Left ventricle myocardium inferior (tissue), 1 donor: ENCODE measurements at regions not wholly inside any gene's neighbourhood (a gene's known extent, or its start where the extent isn't known, plus 50 kb on each side); places are given as distances from the start of the nearest gene placed in this dataset.

Source experiments
- DNase-seq: peaks from one replicate; pipeline ENCODE4 v3.0.0-alpha.2; 2020
- H3K27ac ChIP-seq: fragments of 200-600 bp; replicated peaks from 2 replicates; pipeline ENCODE4 v1.8.0; 2021
- H3K27me3 ChIP-seq: fragments of 200-600 bp; 2 replicates; pipeline ENCODE4 v1.8.0; 2021; ENCODE audit warnings: low read depth
- H3K36me3 ChIP-seq: fragments of 200-600 bp; 2 replicates; pipeline ENCODE4 v1.8.0; 2021
- H3K4me1 ChIP-seq: fragments of 200-600 bp; 2 replicates; pipeline ENCODE4 v1.8.0; 2021
- H3K4me3 ChIP-seq: fragments of 200-600 bp; 2 replicates; pipeline ENCODE4 v1.8.0; 2021; ENCODE audit warnings: mild to moderate bottlenecking, moderate library complexity
- H3K9me3 ChIP-seq: fragments of 200-600 bp; replicated peaks from 2 replicates; pipeline ENCODE4 v1.8.0; 2021
- intact Hi-C: fragments of 100-400 bp; cut with micrococcal nuclease; formaldehyde crosslinking; loops from one replicate; pipeline ENCODE4 v1.11.0; 2022
- TF ChIP-seq, protein P1 (sequence below): fragments of 200-600 bp; IDR thresholded peaks from 2 replicates; pipeline ENCODE4 v1.8.0; 2021; ENCODE audit warnings: antibody characterized with exemption, mild to moderate bottlenecking, borderline replicate concordance
- donor health status: DM: no; HTN: yes; CAD: no; lungs with severe emphysema.

DNA sequence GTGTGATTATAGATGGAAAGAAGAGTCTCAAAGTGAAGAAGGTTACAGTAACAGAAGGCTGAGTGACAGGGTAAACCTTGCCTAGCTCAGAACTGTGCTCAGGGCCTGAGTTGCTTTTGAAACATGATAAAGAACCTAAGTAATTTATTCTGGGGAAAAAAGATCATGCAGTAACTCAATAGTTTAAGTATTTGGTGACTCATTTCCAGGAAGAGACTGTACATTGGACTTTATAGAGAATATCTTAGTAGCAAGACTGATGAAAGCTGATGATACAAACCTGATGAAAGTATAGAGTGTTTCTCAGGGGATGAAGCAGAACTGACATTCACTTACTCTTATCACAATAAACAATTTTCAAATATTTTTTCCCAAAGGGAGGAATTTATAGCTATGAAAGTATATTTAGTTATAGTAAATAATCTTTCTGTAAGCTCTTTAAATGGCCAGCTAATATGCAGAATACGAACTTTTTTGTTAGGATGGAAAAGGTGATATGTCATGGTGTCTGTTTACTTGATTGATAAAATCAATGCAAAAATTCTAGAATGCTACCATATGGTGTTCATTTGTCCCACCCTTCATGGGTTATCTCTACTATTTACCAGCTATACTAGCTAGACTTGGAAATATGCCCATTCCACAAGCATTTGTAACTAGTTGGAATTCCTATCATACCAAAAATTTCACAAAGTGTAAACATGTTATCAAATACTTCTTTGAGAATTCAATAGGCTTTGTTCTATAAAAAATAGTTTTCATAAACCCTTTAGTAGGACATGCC is 1265.5 kb upstream of the ACVR2A start:
- no peaks in the 10 kb centered on the region for H3K4me1 ChIP-seq
- H3K9me3 ChIP-seq = no peaks in the 10 kb centered on the region
- H3K36me3 ChIP-seq = no peaks in the 10 kb centered on the region
- TF ChIP-seq, protein P1, sequence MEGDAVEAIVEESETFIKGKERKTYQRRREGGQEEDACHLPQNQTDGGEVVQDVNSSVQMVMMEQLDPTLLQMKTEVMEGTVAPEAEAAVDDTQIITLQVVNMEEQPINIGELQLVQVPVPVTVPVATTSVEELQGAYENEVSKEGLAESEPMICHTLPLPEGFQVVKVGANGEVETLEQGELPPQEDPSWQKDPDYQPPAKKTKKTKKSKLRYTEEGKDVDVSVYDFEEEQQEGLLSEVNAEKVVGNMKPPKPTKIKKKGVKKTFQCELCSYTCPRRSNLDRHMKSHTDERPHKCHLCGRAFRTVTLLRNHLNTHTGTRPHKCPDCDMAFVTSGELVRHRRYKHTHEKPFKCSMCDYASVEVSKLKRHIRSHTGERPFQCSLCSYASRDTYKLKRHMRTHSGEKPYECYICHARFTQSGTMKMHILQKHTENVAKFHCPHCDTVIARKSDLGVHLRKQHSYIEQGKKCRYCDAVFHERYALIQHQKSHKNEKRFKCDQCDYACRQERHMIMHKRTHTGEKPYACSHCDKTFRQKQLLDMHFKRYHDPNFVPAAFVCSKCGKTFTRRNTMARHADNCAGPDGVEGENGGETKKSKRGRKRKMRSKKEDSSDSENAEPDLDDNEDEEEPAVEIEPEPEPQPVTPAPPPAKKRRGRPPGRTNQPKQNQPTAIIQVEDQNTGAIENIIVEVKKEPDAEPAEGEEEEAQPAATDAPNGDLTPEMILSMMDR = no peak
- H3K4me3 ChIP-seq = no peak overlapping the region
- no peak for DNase-seq
- intact Hi-C loops = no loop called here
- no peaks in the 10 kb centered on the region for H3K27me3 ChIP-seq
- H3K27ac ChIP-seq = no peak overlapping the region

DNA sequence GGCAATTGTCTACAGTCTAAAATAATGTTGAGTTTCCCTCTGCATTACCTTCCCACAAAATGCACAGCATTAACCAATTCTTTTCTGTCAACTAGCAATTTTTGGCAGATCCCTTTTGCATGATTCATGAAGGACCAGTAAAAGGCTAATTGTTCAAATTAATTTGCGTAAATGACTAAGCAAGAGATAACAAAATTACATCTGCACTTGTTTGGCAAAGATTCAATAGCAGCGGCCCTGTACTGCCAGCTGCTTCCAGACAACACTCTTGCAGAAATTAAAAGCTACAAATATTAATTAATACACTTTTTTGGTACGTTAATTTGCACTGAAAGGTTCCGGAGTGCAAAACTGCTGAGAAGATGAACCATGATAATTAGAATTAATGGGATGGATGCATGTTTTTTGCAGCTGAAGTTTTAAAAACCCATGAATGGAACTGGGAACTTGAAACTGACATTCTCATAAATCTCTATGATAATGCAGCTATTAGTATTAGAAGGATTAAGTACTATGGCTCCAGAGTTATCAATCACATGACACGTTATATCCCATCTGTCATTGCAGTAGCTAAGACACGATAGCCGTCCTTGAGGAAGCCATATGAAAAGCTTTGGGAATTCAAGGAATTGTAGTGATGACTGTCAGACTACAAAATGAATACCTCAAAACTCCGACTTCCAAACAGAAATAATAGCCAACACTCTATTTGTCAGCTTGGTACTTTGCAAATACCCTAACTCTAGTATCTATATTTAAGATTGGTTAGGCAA is 1268.3 kb upstream of the ACVR2A start:
- H3K36me3 ChIP-seq = no peaks in the 10 kb centered on the region
- no peaks in the 10 kb centered on the region for H3K27me3 ChIP-seq
- no peak overlapping the region for H3K27ac ChIP-seq
- no peak overlapping the region for H3K4me3 ChIP-seq
- TF ChIP-seq, protein P1 = no peak
- intact Hi-C loops = no loop called here
- DNase-seq = no peak
- no peaks in the 10 kb centered on the region for H3K4me1 ChIP-seq
- no peaks in the 10 kb centered on the region for H3K9me3 ChIP-seq

DNA sequence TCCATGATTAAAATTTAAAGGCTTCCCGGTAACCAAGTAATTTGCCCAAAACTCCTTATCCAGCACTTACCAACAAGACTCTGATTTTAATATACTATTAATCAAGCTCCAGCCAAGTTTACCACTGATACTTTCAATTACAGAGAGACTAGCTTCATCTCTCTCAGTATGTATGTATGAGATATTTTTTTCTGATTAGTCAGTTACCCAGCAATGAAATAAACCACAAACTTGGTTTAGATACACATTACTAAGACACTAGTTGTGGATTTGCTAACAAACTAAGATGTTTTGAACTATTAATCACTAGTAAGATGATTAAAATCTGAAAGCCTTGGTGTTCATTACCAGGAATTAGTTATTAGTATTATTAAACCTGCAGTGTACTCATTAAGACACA is 1272.2 kb upstream of the ACVR2A start:
- Histone ChIP-seq H3K4me3 (no peak overlapping the region), H3K36me3 (no peaks in the 10 kb centered on the region), H3K27ac (no peak overlapping the region), H3K9me3 (no peaks in the 10 kb centered on the region), H3K4me1 (no peaks in the 10 kb centered on the region), H3K27me3 (no peaks in the 10 kb centered on the region)
- TF ChIP-seq, protein P1 = no peak
- DNase-seq = no peak
- intact Hi-C loops = no loop called here

DNA sequence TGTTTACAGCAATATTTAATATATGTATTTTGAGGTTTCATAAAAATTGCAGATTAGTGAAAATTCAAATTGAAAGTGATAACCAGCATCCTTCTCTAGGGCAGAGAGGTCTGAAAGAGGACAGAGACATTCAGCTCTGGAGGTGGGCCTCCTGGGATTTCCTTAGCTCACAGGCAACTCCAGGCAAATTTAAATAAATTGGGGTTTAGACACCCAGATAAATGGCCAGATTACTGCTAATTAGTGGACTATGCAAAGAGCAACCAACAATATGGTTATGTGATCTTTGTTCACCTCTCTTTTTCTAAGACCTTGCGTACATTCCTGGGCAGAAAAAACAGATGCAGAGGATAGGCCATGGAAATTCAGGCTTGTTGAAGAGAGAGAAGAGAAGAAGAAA is 1282.8 kb upstream of the ACVR2A start:
- no peaks in the 10 kb centered on the region for H3K36me3 ChIP-seq
- no peaks in the 10 kb centered on the region for H3K9me3 ChIP-seq
- no peak overlapping the region for H3K4me3 ChIP-seq
- no peak overlapping the region for H3K27ac ChIP-seq
- H3K4me1 ChIP-seq = no peaks in the 10 kb centered on the region
- TF ChIP-seq, protein P1 = no peak
- DNase-seq = no peak
- H3K27me3 ChIP-seq = no peaks in the 10 kb centered on the region
- intact Hi-C loops = no loop called here

DNA sequence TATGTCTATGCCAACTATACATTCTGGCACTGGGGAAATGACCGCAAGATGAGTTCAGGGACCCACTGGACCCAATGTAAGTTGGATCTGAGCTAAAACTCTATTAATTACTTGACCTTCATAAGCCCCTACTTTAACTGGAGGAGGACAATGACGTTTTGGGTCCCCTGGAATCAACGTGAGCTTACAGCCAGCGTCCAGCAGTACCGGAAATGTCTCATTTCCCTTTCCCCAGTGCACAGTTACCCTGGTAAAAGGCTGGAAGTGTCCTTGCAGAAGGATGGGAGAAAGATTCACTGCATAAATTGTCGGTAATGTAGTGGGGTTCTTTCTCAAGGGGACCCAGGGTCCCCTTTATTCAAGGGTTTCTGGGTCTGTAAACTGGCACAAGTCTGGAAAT is 1297.6 kb upstream of the ACVR2A start:
- Histone ChIP-seq H3K27me3 (no peaks in the 10 kb centered on the region), H3K4me3 (no peak overlapping the region), H3K9me3 (no peaks in the 10 kb centered on the region), H3K4me1 (no peaks in the 10 kb centered on the region), H3K27ac (no peak overlapping the region), H3K36me3 (no peaks in the 10 kb centered on the region)
- TF ChIP-seq, protein P1 = no peak
- intact Hi-C loops = no loop called here
- DNase-seq = no peak
